ENCODE measurements at regions not wholly inside any gene's neighbourhood (a gene's known extent, or its start where the extent isn't known, plus 50 kb on each side); places are given as distances from the start of the nearest gene placed in this dataset.

DNA sequence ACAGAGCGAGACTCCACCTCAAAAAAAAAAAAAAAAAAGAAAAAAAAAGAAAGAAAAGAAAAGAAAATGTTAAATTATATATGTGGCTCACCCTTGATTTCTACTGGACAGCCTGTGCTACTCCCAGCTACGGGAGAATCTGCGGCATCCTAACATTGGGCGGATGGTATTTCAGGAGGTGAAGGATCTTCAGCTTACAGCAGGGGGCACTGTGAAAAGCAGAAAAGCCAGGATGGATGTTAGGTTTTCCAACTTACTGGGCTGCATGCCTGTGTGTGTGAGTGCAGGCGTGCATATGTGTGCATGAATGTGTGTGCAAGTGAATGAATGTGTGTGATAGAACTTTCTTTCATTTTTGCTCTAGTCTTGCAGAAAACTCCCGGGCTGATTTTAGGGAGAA is 1066.5 kb downstream of the TYW1 start:
- TF ChIP-seq POLR2AphosphoS5 (IDR thresholded peaks at IDR 0.05; ENCODE audit: borderline replicate concordance, low read depth, low read length) (no peak), EZH2 (IDR thresholded peaks at IDR 0.05) (no peak)
